CD4-positive, alpha-beta T cell (primary cell): ENCODE measurements at regions not wholly inside any gene's neighbourhood (a gene's known extent, or its start where the extent isn't known, plus 50 kb on each side); places are given as distances from the start of the nearest gene placed in this dataset.

Experiments used
- ATAC-seq: fragments of 200-7000 bp; cut with Tn5 transposase; one replicate; pipeline ENCODE4 v1.10.0; 2022; ENCODE audit warnings: mild to moderate bottlenecking; ENCODE audit not compliant: poor library complexity
- CTCF ChIA-PET: fragments of 350-600 bp; sonication (Branson Sonifier 250); formaldehyde crosslinking; loops from one replicate; lab custom pipeline; 2021; ENCODE audit warnings: antibody characterized with exemption, inconsistent platforms; lab: Charles Lee
- POLR2A ChIA-PET: fragments of 350-600 bp; sonication (Branson Sonifier 250); formaldehyde crosslinking; loops from one replicate; lab custom pipeline; 2021; ENCODE audit warnings: antibody characterized with exemption, inconsistent platforms; lab: Charles Lee
- DNase-seq, 14 experiments: peaks; one replicate each; pipeline ENCODE4 v3.0.0-alpha.2; 2013 to 2020; ENCODE audit warnings: mixed read lengths in 2 of 14
- H3K27ac ChIP-seq, 2 donors: one replicate each; pipeline versions ENCODE4 v1.5.1 to v1.7.0; 2013; ENCODE audit warnings: low read length in 2 of 2, low read depth in 1 of 2, mild to moderate bottlenecking in 1 of 2
- H3K27me3 ChIP-seq, 2 experiments: 1 replicate in 1 of 2; 2 replicates in 1 of 2; pipeline versions ENCODE4 v1.6.1 to v1.7.0; 2013; ENCODE audit warnings: low read length in 2 of 2, control low read depth in 1 of 2, mild to moderate bottlenecking in 1 of 2, moderate library complexity in 1 of 2; ENCODE audit not compliant: insufficient read depth in 2 of 2, control insufficient read depth in 1 of 2
- H3K36me3 ChIP-seq: one replicate; pipeline ENCODE4 v1.6.1; 2013; ENCODE audit warnings: low read length, control low read depth; ENCODE audit not compliant: insufficient read depth
- H3K4me1 ChIP-seq: one replicate; pipeline ENCODE4 v1.6.1; 2013; ENCODE audit warnings: low read length, control low read depth; ENCODE audit not compliant: insufficient read depth
- H3K4me3 ChIP-seq: one replicate; pipeline ENCODE4 v1.5.1; 2013; ENCODE audit warnings: mild to moderate bottlenecking, low read length, moderate library complexity
- H3K9me3 ChIP-seq, 2 experiments: 1 replicate in 1 of 2; 2 replicates in 1 of 2; pipeline versions ENCODE4 v1.6.1 to v1.7.0; 2013; ENCODE audit warnings: low read length in 2 of 2, mild to moderate bottlenecking in 2 of 2, control low read depth in 1 of 2, moderate library complexity in 1 of 2; ENCODE audit not compliant: control insufficient read depth in 1 of 2, insufficient read depth in 1 of 2
- H3K27ac Mint-ChIP-seq: one replicate; pipeline ENCODE4 v1.8.0; 2020; ENCODE audit warnings: mixed read lengths
- H3K27me3 Mint-ChIP-seq: one replicate; pipeline ENCODE4 v1.8.0; 2021; ENCODE audit warnings: mixed read lengths
- H3K36me3 Mint-ChIP-seq: one replicate; pipeline ENCODE4 v1.8.0; 2021; ENCODE audit warnings: low read depth, mixed read lengths
- H3K4me1 Mint-ChIP-seq: one replicate; pipeline ENCODE4 v1.8.0; 2021; ENCODE audit warnings: low read depth, mixed read lengths
- H3K4me3 Mint-ChIP-seq: one replicate; pipeline ENCODE4 v1.8.0; 2020; ENCODE audit warnings: mild to moderate bottlenecking, mixed read lengths
- H3K9me3 Mint-ChIP-seq: one replicate; pipeline ENCODE4 v1.8.0; 2020; ENCODE audit warnings: mixed read lengths
- CTCF ChIP-seq: fragments of 200-600 bp; IDR thresholded peaks from one replicate; pipeline ENCODE4 v1.8.0; 2022; ENCODE audit warnings: antibody characterized with exemption, mild to moderate bottlenecking
- intact Hi-C, 2 experiments: fragments of 100-400 bp; cut with DNase I in 1 of 2; cut with micrococcal nuclease in 1 of 2; formaldehyde crosslinking; loops; one replicate each; pipeline versions ENCODE4 v1.15.1 to v1.9.0; 2023 to 2025; cut with DNase I, micrococcal nuclease

DNA sequence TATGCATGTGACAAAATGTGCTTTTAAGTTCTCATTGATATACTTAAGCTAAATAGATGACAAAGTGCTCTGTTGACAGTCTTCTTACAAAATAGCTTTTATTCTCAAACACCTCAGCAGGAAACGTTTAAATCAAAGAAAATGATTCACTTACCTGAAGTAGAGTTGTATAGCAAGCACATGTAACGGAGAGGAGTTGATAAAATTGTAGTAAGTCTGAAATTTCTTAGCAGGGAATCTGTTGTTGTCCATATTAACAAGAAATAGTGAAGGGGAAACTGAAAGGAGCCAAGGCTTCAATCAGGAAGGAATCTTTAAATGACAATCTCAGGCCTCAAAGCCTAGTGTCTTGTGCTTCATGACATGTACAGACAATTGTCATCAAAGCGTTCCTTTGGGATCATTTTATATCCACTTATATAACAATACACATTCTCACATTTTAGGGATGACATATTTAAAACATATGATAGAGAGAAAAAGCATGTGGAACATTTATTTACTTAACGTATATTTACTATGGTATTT lies 2010.2 kb upstream of the IGFBP7 start:
- no peak overlapping the region for H3K4me3 ChIP-seq
- no peaks in the 10 kb centered on the region for H3K36me3 ChIP-seq
- no peak for ATAC-seq
- no peaks in the 10 kb centered on the region for H3K27me3 Mint-ChIP-seq
- no peak overlapping the region for H3K4me3 Mint-ChIP-seq
- no peaks in the 10 kb centered on the region for H3K4me1 ChIP-seq
- H3K4me1 Mint-ChIP-seq: no peaks in the 10 kb centered on the region
- no peak overlapping the region for H3K27ac ChIP-seq
- H3K36me3 Mint-ChIP-seq: no peaks in the 10 kb centered on the region
- POLR2A ChIA-PET: no interaction called here
- CTCF ChIA-PET: no interaction called here
- no peak overlapping the region for H3K27ac Mint-ChIP-seq
- no peak for DNase-seq
- intact Hi-C loops: no loop called here
- no peak for TF ChIP-seq CTCF
- H3K9me3 ChIP-seq: no peaks in the 10 kb centered on the region
- no peaks in the 10 kb centered on the region for H3K27me3 ChIP-seq
- peaks cover 6% of the 10 kb centered on the region for H3K9me3 Mint-ChIP-seq

DNA sequence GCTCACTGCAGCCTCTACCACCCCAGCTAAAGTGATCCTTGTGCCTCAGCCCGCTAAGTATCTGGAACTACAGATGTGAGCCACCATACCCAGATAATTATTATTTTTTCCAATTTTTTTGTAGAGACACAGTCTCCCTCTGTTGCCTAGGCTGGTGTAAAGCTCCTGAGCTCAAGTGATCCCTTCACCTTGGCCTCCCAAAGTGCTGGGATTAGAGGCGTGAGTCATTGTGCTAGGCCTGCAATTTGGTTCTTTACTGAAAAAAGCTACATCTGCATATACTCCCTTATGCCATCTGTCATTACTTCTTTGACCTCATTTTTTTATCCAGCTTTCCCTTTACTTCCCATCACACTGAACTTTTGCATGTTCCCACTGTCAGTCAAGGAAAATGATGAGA lies 2012.4 kb upstream of the IGFBP7 start:
- H3K27me3 ChIP-seq: no peaks in the 10 kb centered on the region
- peaks cover 3 to 6% of the 10 kb centered on the region in 2 experiments for H3K9me3 ChIP-seq
- ATAC-seq (no peak), DNase-seq (no peak)
- POLR2A ChIA-PET: no interaction called here
- H3K4me1 Mint-ChIP-seq: no peaks in the 10 kb centered on the region
- H3K36me3 ChIP-seq: no peaks in the 10 kb centered on the region
- H3K27ac Mint-ChIP-seq: no peak overlapping the region
- no peak for TF ChIP-seq CTCF
- H3K9me3 Mint-ChIP-seq: peaks cover 10% of the 10 kb centered on the region
- H3K27ac ChIP-seq: no peak overlapping the region
- no peaks in the 10 kb centered on the region for H3K4me1 ChIP-seq
- no peaks in the 10 kb centered on the region for H3K27me3 Mint-ChIP-seq
- CTCF ChIA-PET: no interaction called here
- intact Hi-C loops: no loop called here
- H3K4me3 Mint-ChIP-seq: no peak overlapping the region
- H3K36me3 Mint-ChIP-seq: no peaks in the 10 kb centered on the region
- H3K4me3 ChIP-seq: no peak overlapping the region

GRCh38 chr4:59126159-59126558 lies 2016.0 kb upstream of the IGFBP7 start:
- no peak overlapping the region for H3K4me3 ChIP-seq
- Mint-ChIP-seq H3K4me1 (no peaks in the 10 kb centered on the region), H3K27ac (no peak overlapping the region), H3K9me3 (peaks cover 7% of the 10 kb centered on the region), H3K4me3 (no peak overlapping the region), H3K27me3 (no peaks in the 10 kb centered on the region), H3K36me3 (no peaks in the 10 kb centered on the region)
- H3K9me3 ChIP-seq: peaks cover 3 to 6% of the 10 kb centered on the region in 2 experiments
- ChIA-PET POLR2A (no interaction called here), CTCF (no interaction called here)
- no peaks in the 10 kb centered on the region for H3K4me1 ChIP-seq
- no peaks in the 10 kb centered on the region for H3K27me3 ChIP-seq
- DNase-seq (no peak), ATAC-seq (no peak)
- TF ChIP-seq CTCF: no peak
- no peaks in the 10 kb centered on the region for H3K36me3 ChIP-seq
- intact Hi-C loops: no loop called here
- no peak overlapping the region for H3K27ac ChIP-seq
